ENCODE measurements at regions not wholly inside any gene's neighbourhood (a gene's known extent, or its start where the extent isn't known, plus 50 kb on each side); places are given as distances from the start of the nearest gene placed in this dataset.

DNA sequence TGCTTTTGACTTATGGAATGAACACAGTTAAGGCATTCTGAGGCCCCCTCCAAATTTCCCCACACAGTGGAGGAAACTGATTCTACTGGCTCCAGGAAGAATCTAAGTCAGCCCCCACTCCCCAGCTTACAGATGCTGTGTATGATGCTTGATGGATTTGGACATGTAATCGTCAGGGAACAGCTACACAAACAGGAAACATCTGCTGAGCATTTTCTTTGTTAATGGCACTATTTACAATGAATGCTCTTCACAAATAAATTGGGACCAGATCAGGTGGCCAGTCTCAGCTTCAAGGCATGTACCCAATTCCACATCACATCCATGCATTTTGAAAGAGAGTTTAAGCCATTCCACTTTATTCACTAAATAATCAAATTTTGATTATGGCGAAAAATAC is 562.3 kb downstream of the SOX11 start:
- Mint-ChIP-seq H3K27me3 (ENCODE audit: low read depth) (no peaks in the 10 kb centered on the region), H3K9me3 (ENCODE audit: low read depth) (no peaks in the 10 kb centered on the region), H3K27ac (ENCODE audit: unreplicated experiment) (no peak overlapping the region), H3K36me3 (ENCODE audit: low read depth) (no peaks in the 10 kb centered on the region), H3K4me3 (ENCODE audit: unreplicated experiment) (no peak overlapping the region), H3K4me1 (ENCODE audit: low read depth) (no peaks in the 10 kb centered on the region)
- no peak for DNase-seq (ENCODE audit: low spot score)
- TF ChIP-seq, protein P1, sequence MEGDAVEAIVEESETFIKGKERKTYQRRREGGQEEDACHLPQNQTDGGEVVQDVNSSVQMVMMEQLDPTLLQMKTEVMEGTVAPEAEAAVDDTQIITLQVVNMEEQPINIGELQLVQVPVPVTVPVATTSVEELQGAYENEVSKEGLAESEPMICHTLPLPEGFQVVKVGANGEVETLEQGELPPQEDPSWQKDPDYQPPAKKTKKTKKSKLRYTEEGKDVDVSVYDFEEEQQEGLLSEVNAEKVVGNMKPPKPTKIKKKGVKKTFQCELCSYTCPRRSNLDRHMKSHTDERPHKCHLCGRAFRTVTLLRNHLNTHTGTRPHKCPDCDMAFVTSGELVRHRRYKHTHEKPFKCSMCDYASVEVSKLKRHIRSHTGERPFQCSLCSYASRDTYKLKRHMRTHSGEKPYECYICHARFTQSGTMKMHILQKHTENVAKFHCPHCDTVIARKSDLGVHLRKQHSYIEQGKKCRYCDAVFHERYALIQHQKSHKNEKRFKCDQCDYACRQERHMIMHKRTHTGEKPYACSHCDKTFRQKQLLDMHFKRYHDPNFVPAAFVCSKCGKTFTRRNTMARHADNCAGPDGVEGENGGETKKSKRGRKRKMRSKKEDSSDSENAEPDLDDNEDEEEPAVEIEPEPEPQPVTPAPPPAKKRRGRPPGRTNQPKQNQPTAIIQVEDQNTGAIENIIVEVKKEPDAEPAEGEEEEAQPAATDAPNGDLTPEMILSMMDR (IDR thresholded peaks at IDR 0.05): no peak

DNA sequence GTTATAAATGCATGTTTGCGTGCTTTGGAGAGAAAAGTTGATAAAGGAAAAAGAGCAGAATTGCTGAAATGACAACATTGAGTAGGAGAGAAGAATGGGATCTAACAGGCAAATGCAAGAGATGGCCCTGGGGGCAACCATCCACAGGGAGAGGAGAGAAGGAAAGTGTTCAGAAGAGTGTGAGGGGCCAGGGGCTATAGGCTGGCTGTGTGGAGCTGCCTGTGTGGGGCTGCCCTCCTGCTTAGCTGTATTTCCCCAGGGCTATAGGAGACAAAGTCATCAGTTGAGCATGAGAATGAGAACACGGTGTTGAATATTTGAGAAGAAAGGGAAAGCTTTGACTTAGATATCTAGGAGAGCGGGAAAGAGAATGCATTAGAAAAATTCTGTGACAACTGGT is 572.0 kb downstream of the SOX11 start:
- peaks cover 3% of the 10 kb centered on the region for H3K9me3 Mint-ChIP-seq (ENCODE audit: low read depth)
- TF ChIP-seq, protein P1 (IDR thresholded peaks at IDR 0.05): no peak
- H3K4me1 Mint-ChIP-seq (ENCODE audit: low read depth): no peaks in the 10 kb centered on the region
- H3K36me3 Mint-ChIP-seq (ENCODE audit: low read depth): no peaks in the 10 kb centered on the region
- H3K27ac Mint-ChIP-seq (ENCODE audit: unreplicated experiment): no peak overlapping the region
- no peaks in the 10 kb centered on the region for H3K27me3 Mint-ChIP-seq (ENCODE audit: low read depth)
- H3K4me3 Mint-ChIP-seq (ENCODE audit: unreplicated experiment): no peak overlapping the region
- no peak for DNase-seq (ENCODE audit: low spot score)

DNA sequence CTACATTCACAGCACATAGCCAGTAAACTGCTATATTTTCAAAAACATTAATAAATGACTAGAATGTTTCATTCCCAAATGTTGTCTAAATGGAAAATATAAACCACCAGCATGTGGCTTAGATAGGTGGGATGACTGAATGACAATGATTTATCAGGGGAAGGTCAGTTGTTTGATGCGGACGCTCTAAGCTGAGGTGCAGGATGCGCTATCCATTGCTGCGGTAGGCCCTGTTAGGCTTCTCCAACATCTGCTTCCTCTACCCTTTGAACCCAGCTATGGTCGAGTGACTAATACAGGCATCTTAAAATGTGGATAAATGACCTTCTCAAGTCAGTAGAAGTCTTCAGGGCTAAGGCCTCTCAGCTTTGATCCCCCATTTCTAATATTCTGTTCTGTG is 584.2 kb downstream of the CMPK2 start:
- Mint-ChIP-seq H3K36me3 (ENCODE audit: low read depth) (no peaks in the 10 kb centered on the region), H3K4me3 (ENCODE audit: unreplicated experiment) (no peak overlapping the region), H3K9me3 (ENCODE audit: low read depth) (no peaks in the 10 kb centered on the region), H3K27me3 (ENCODE audit: low read depth) (no peaks in the 10 kb centered on the region), H3K4me1 (ENCODE audit: low read depth) (no peaks in the 10 kb centered on the region), H3K27ac (ENCODE audit: unreplicated experiment) (no peak overlapping the region)
- TF ChIP-seq, protein P1 (IDR thresholded peaks at IDR 0.05): no peak
- no peak for DNase-seq (ENCODE audit: low spot score)

DNA sequence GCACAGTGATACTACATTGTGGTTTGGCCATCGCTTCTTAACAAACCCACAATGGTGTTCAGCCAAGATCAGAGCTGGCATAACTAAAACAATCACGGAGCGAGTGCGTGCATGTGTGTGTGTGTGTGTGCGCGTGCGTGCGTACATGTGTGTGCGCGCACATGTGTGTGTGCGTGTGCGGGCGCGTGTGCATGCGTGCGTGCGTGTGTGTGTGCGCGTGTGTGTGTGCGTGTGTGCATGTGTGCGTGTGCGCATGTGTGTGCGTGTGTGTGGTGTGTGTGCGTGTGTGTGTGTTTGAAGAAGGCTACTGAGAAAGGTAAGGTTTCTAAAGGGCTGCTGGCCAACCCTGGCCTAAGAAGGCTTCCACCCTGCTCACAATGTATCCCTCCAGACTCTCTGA is 582.4 kb downstream of the CMPK2 start:
- Mint-ChIP-seq H3K36me3 (ENCODE audit: low read depth) (no peaks in the 10 kb centered on the region), H3K27ac (ENCODE audit: unreplicated experiment) (no peak overlapping the region), H3K27me3 (ENCODE audit: low read depth) (no peaks in the 10 kb centered on the region), H3K9me3 (ENCODE audit: low read depth) (no peaks in the 10 kb centered on the region), H3K4me3 (ENCODE audit: unreplicated experiment) (no peak overlapping the region), H3K4me1 (ENCODE audit: low read depth) (no peaks in the 10 kb centered on the region)
- DNase-seq (ENCODE audit: low spot score): no peak
- TF ChIP-seq, protein P1 (IDR thresholded peaks at IDR 0.05): no peak

DNA sequence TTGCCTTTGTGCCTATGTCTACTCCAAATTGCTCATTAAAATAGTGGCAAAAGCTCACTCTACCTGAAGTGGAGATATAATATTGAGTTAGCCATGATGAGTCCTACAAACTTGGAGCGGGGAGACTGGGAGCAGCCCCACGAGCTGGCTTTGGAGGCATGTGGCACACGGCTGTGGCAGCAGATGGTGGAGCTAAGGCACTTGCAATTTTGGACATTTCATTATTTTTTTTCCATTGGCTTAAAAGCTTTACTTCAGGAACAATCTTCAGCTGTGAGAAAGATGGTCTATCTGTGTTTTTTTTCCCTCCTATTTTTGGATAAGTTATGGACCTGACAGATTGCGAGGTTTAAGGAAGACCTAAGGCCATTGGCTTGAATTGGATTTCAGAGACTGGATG is 578.3 kb downstream of the CMPK2 start:
- Mint-ChIP-seq H3K27me3 (ENCODE audit: low read depth) (no peaks in the 10 kb centered on the region), H3K9me3 (ENCODE audit: low read depth) (no peaks in the 10 kb centered on the region), H3K4me1 (ENCODE audit: low read depth) (no peaks in the 10 kb centered on the region), H3K4me3 (ENCODE audit: unreplicated experiment) (no peak overlapping the region), H3K36me3 (ENCODE audit: low read depth) (no peaks in the 10 kb centered on the region), H3K27ac (ENCODE audit: unreplicated experiment) (no peak overlapping the region)
- TF ChIP-seq, protein P1 (IDR thresholded peaks at IDR 0.05): no peak
- no peak for DNase-seq (ENCODE audit: low spot score)

Data from chondrocyte (in vitro differentiated cells).